Activated CD4-positive, alpha-beta T cell treated with anti-CD3 and anti-CD28 coated beads, Interleukin-2, Interleukin-4, amounts not matched to agents 100 ng/mL and 50 ng/mL, durations not matched to agents 16 hours and 8 hours (primary cell): ENCODE measurements at regions not wholly inside any gene's neighbourhood (a gene's known extent, or its start where the extent isn't known, plus 50 kb on each side); places are given as distances from the start of the nearest gene placed in this dataset.

Source experiments
- DNase-seq: peaks from one replicate; pipeline ENCODE4 v3.0.0-alpha.2; 2020; ENCODE audit warnings: low spot score

- no peak for DNase-seq
Measured at GRCh38 chr7:10122551-10123100, 851.0 kb upstream of the PHF14 start.

GRCh38 chr7:10128748-10129147 lies 844.9 kb upstream of the PHF14 start:
- DNase-seq, result no peak

GRCh38 chr7:10138087-10138854 lies 835.4 kb upstream of the PHF14 start:
- no peak for DNase-seq

- DNase-seq, result no peak
Measured at GRCh38 chr7:10146271-10146670, 827.4 kb upstream of the PHF14 start.

- DNase-seq, result no peak
Measured at GRCh38 chr7:10156972-10157371, 816.7 kb upstream of the PHF14 start.

- no peak for DNase-seq
Measured at GRCh38 chr7:10181996-10182395, 791.7 kb upstream of the PHF14 start.

- DNase-seq, result no peak
Measured at GRCh38 chr7:10192074-10192473, 781.6 kb upstream of the PHF14 start.

- DNase-seq, result no peak
Measured at GRCh38 chr7:10205696-10206095, 768.0 kb upstream of the PHF14 start.

- DNase-seq, result no peak
Measured at GRCh38 chr7:10210000-10210399, 763.7 kb upstream of the PHF14 start.

- DNase-seq, result no peak
Measured at GRCh38 chr7:10211016-10211415, 762.7 kb upstream of the PHF14 start.

GRCh38 chr7:10211861-10212260 lies 761.8 kb upstream of the PHF14 start:
- no peak for DNase-seq

GRCh38 chr7:10212649-10213048 lies 761.0 kb upstream of the PHF14 start:
- DNase-seq, result no peak

GRCh38 chr7:10216462-10216861 lies 757.2 kb upstream of the PHF14 start:
- DNase-seq, result no peak

- no peak for DNase-seq
Measured at GRCh38 chr7:10221084-10221483, 752.6 kb upstream of the PHF14 start.

- DNase-seq, result no peak
Measured at GRCh38 chr7:10222976-10223375, 750.7 kb upstream of the PHF14 start.

- DNase-seq, result no peak
Measured at GRCh38 chr7:10225275-10225674, 748.4 kb upstream of the PHF14 start.

- DNase-seq, result no peak
Measured at GRCh38 chr7:10237306-10237705, 736.4 kb upstream of the PHF14 start.

GRCh38 chr7:10238641-10239040 lies 735.0 kb upstream of the PHF14 start:
- DNase-seq, result no peak

- no peak for DNase-seq
Measured at GRCh38 chr7:10239695-10240345, 733.9 kb upstream of the PHF14 start.

GRCh38 chr7:10245406-10245805 lies 728.3 kb upstream of the PHF14 start:
- DNase-seq, result no peak

GRCh38 chr7:10257438-10257837 lies 716.2 kb upstream of the PHF14 start:
- DNase-seq, result no peak

- no peak for DNase-seq
Measured at GRCh38 chr7:10266976-10267375, 706.7 kb upstream of the PHF14 start.

- DNase-seq, result no peak
Measured at GRCh38 chr7:10268034-10268433, 705.6 kb upstream of the PHF14 start.

GRCh38 chr7:10282909-10283308 lies 690.8 kb upstream of the PHF14 start:
- no peak for DNase-seq
